WTC11 (cell line): ENCODE measurements at regions not wholly inside any gene's neighbourhood (a gene's known extent, or its start where the extent isn't known, plus 50 kb on each side); places are given as distances from the start of the nearest gene placed in this dataset.

Experiments used
- CTCF ChIP-seq: fragments of 200-600 bp; IDR thresholded peaks from 2 replicates; pipeline ENCODE4 v1.8.0; 2022; ENCODE audit warnings: antibody characterized with exemption
- E2F4 ChIP-seq: sonication (generic); formaldehyde crosslinking; IDR thresholded peaks from 2 replicates; pipeline ENCODE4 v1.8.1; 2022; ENCODE audit warnings: low read depth, mild to moderate bottlenecking, moderate library complexity, missing genetic modification reagents, borderline replicate concordance
- ELF4 ChIP-seq: sonication (generic); formaldehyde crosslinking; IDR thresholded peaks from 2 replicates; pipeline ENCODE4 v1.8.1; 2022; ENCODE audit warnings: low read depth, mild to moderate bottlenecking, moderate library complexity, missing genetic modification reagents
- TCF7 ChIP-seq: sonication (generic); formaldehyde crosslinking; IDR thresholded peaks from 2 replicates; pipeline ENCODE4 v1.8.0; 2022; ENCODE audit warnings: mild to moderate bottlenecking, low read depth, missing genetic modification reagents, moderate library complexity
- TEAD4 ChIP-seq: sonication (generic); formaldehyde crosslinking; IDR thresholded peaks from 2 replicates; pipeline ENCODE4 v1.8.0; 2022; ENCODE audit warnings: mild to moderate bottlenecking, missing genetic modification reagents
- ZNF263 ChIP-seq: sonication (generic); formaldehyde crosslinking; IDR thresholded peaks from 2 replicates; pipeline ENCODE4 v1.8.1; 2022; ENCODE audit warnings: low read depth, mild to moderate bottlenecking, moderate library complexity, missing genetic modification reagents
- TF ChIP-seq, protein P1 (sequence below): sonication (generic); formaldehyde crosslinking; IDR thresholded peaks from 2 replicates; pipeline ENCODE4 v1.8.1; 2022; ENCODE audit warnings: missing genetic modification reagents, borderline replicate concordance

GRCh38 chr7:68484731-68485130, 1113.5 kb upstream of the AUTS2 start:
- no peak for TF ChIP-seq CTCF
- TF ChIP-seq, protein P1, sequence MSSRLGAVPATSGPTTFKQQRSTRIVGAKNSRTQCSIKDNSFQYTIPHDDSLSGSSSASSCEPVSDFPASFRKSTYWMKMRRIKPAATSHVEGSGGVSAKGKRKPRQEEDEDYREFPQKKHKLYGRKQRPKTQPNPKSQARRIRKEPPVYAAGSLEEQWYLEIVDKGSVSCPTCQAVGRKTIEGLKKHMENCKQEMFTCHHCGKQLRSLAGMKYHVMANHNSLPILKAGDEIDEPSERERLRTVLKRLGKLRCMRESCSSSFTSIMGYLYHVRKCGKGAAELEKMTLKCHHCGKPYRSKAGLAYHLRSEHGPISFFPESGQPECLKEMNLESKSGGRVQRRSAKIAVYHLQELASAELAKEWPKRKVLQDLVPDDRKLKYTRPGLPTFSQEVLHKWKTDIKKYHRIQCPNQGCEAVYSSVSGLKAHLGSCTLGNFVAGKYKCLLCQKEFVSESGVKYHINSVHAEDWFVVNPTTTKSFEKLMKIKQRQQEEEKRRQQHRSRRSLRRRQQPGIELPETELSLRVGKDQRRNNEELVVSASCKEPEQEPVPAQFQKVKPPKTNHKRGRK (CRISPR knock-in tag) = no peak
- TF ChIP-seq E2F4 (CRISPR knock-in tag) = no peak
- TF ChIP-seq TCF7 (CRISPR knock-in tag) = no peak
- no peak for TF ChIP-seq ELF4 (CRISPR knock-in tag)
- no peak for TF ChIP-seq ZNF263 (CRISPR knock-in tag)
- no peak for TF ChIP-seq TEAD4 (CRISPR knock-in tag)
